Vagina (tissue), 2 donors: ENCODE measurements at regions not wholly inside any gene's neighbourhood (a gene's known extent, or its start where the extent isn't known, plus 50 kb on each side); places are given as distances from the start of the nearest gene placed in this dataset.

Experiments
- DNase-seq, 2 donors: peaks; one replicate each; pipeline ENCODE4 v3.0.0-alpha.2; 2017; ENCODE audit errors: extremely low spot score in 2 of 2
- H3K27ac ChIP-seq: fragments of 200-600 bp; sonication (generic); one replicate; pipeline ENCODE4 v1.5.1; 2019
- H3K27me3 ChIP-seq: fragments of 200-600 bp; sonication (generic); one replicate; pipeline ENCODE4 v1.5.1; 2019
- H3K36me3 ChIP-seq, 2 donors: fragments of 200-600 bp; sonication (generic); one replicate each; pipeline ENCODE4 v1.5.1; 2017 to 2019
- H3K4me1 ChIP-seq: fragments of 200-600 bp; sonication (generic); one replicate; pipeline ENCODE4 v1.5.1; 2019
- H3K4me3 ChIP-seq, 2 donors: fragments of 200-600 bp; sonication (generic); 1 replicate in 1 of 2; 2 replicates in 1 of 2; pipeline ENCODE4 v1.5.1; 2016 to 2019
- H3K9me3 ChIP-seq: fragments of 200-600 bp; sonication (generic); one replicate; pipeline ENCODE4 v1.5.1; 2019
- POLR2A ChIP-seq, 2 donors: fragments of 450-650 bp; IDR thresholded peaks; one replicate each; pipeline ENCODE4 v1.6.1; 2017; ENCODE audit warnings: antibody characterized with exemption in 2 of 2, mild to moderate bottlenecking in 2 of 2, moderate library complexity in 2 of 2
- POLR2AphosphoS5 ChIP-seq, 2 donors: sonication (generic); formaldehyde crosslinking; IDR thresholded peaks; one replicate each; pipeline ENCODE4 v1.9.0; 2017; ENCODE audit warnings: antibody characterized with exemption in 2 of 2, mild to moderate bottlenecking in 2 of 2, low read depth in 1 of 2; ENCODE audit not compliant: insufficient read depth in 1 of 2
- intact Hi-C: fragments of 100-400 bp; cut with DNase I; formaldehyde crosslinking; loops from one replicate; pipeline ENCODE4 v1.15.1; 2023
- TF ChIP-seq, protein P1 (sequence below), 3 experiments: fragments of 450-650 bp in 2 of 3; fragments of 200-600 bp in 1 of 3; sonication (generic) in 1 of 3; IDR thresholded peaks; one replicate each; pipeline ENCODE4 v1.5.1; 2017 to 2019; ENCODE audit warnings: antibody characterized with exemption in 3 of 3, mild to moderate bottlenecking in 2 of 3, moderate library complexity in 2 of 3

- Histone ChIP-seq H3K27me3 (no peaks in the 10 kb centered on the region), H3K9me3 (no peaks in the 10 kb centered on the region), H3K27ac (no peak overlapping the region), H3K36me3 (no peaks in the 10 kb centered on the region), H3K4me1 (no peaks in the 10 kb centered on the region), H3K4me3 (no peak overlapping the region)
- DNase-seq = no peak
- intact Hi-C loops = no loop called here
- TF ChIP-seq POLR2AphosphoS5 (IDR thresholded peaks at IDR 0.05; ENCODE audit: insufficient read depth in 1 of 2, low read depth in 1 of 2) = no peak
- no peak for TF ChIP-seq POLR2A (IDR thresholded peaks at IDR 0.05)
- TF ChIP-seq, protein P1, sequence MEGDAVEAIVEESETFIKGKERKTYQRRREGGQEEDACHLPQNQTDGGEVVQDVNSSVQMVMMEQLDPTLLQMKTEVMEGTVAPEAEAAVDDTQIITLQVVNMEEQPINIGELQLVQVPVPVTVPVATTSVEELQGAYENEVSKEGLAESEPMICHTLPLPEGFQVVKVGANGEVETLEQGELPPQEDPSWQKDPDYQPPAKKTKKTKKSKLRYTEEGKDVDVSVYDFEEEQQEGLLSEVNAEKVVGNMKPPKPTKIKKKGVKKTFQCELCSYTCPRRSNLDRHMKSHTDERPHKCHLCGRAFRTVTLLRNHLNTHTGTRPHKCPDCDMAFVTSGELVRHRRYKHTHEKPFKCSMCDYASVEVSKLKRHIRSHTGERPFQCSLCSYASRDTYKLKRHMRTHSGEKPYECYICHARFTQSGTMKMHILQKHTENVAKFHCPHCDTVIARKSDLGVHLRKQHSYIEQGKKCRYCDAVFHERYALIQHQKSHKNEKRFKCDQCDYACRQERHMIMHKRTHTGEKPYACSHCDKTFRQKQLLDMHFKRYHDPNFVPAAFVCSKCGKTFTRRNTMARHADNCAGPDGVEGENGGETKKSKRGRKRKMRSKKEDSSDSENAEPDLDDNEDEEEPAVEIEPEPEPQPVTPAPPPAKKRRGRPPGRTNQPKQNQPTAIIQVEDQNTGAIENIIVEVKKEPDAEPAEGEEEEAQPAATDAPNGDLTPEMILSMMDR (IDR thresholded peaks at IDR 0.05) = no peak
Observed at GRCh38 chr2:56444339-56444738, 260.5 kb downstream of the CCDC85A start.

DNA sequence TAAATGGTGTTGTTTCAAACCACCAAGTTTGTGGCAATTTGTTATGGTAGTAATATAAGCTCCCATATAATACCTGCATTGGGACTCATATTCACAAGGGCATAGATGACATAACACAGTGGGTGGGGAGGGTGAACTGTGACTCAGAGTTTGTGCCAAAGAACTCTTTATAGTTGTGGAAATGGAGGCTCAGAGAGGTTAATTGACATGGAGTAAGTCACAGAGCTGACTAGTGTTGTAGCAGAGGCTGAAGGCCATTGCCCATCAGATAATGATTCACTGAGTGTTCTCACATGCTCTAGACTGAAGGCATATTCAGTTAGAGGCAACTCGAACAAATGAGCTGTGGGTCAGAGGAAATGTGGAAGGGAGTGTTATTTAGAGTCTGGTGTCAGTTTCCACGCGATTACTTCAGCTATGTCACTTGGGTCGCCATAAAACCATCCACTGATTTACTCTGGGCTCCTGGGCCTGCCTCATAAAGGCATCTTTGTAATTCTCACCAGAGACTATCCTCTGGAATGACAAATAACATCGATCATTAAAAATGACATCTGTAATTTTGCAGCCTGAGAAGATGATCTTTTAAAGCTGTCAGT, 264.7 kb downstream of the CCDC85A start:
- no peaks in the 10 kb centered on the region for H3K9me3 ChIP-seq
- H3K27ac ChIP-seq = no peak overlapping the region
- H3K27me3 ChIP-seq = no peaks in the 10 kb centered on the region
- intact Hi-C loops = no loop called here
- TF ChIP-seq, protein P1 (IDR thresholded peaks at IDR 0.05) = no peak
- TF ChIP-seq POLR2AphosphoS5 (IDR thresholded peaks at IDR 0.05; ENCODE audit: insufficient read depth in 1 of 2, low read depth in 1 of 2) (no peak), POLR2A (IDR thresholded peaks at IDR 0.05) (no peak)
- H3K4me1 ChIP-seq = no peaks in the 10 kb centered on the region
- no peak for DNase-seq
- no peaks in the 10 kb centered on the region for H3K36me3 ChIP-seq
- no peak overlapping the region for H3K4me3 ChIP-seq

- no peak for DNase-seq
- Histone ChIP-seq H3K27me3 (no peaks in the 10 kb centered on the region), H3K4me3 (no peak overlapping the region), H3K36me3 (no peaks in the 10 kb centered on the region), H3K27ac (no peak overlapping the region), H3K9me3 (no peaks in the 10 kb centered on the region), H3K4me1 (no peaks in the 10 kb centered on the region)
- intact Hi-C loops = no loop called here
- TF ChIP-seq, protein P1 (IDR thresholded peaks at IDR 0.05) = no peak
- peak in 1 of 2 donors; percentile 17 for TF ChIP-seq POLR2AphosphoS5 (IDR thresholded peaks at IDR 0.05; ENCODE audit: insufficient read depth in 1 of 2, low read depth in 1 of 2)
- no peak for TF ChIP-seq POLR2A (IDR thresholded peaks at IDR 0.05)
Observed at GRCh38 chr2:56449002-56449431, 265.2 kb downstream of the CCDC85A start.

DNA sequence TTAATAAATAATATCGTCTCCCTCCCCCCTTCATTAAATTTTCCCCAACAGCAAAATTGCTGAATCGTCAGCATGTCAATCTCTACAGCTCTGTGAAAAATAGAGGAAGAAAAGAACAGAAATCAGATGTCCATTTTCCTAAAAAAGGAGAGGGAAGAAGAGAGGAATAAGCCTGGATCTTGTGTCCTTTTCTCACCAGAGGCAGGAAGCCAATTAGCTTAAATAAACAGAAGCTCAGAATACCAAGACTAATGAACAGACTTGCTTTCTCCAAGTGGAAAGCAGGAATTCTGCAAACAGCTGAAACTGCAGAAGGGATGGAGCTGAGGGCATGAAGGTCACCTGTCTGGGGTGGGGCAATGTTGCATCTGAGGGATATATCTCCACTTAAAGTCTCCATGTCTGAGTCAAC, 265.7 kb downstream of the CCDC85A start:
- Histone ChIP-seq H3K27me3 (no peaks in the 10 kb centered on the region), H3K4me1 (no peaks in the 10 kb centered on the region), H3K4me3 (no peak overlapping the region), H3K36me3 (no peaks in the 10 kb centered on the region), H3K9me3 (no peaks in the 10 kb centered on the region), H3K27ac (no peak overlapping the region)
- intact Hi-C loops = no loop called here
- no peak for DNase-seq
- TF ChIP-seq POLR2A (IDR thresholded peaks at IDR 0.05) = no peak
- TF ChIP-seq POLR2AphosphoS5 (IDR thresholded peaks at IDR 0.05; ENCODE audit: insufficient read depth in 1 of 2, low read depth in 1 of 2) = no peak
- TF ChIP-seq, protein P1 (IDR thresholded peaks at IDR 0.05) = no peak

DNA sequence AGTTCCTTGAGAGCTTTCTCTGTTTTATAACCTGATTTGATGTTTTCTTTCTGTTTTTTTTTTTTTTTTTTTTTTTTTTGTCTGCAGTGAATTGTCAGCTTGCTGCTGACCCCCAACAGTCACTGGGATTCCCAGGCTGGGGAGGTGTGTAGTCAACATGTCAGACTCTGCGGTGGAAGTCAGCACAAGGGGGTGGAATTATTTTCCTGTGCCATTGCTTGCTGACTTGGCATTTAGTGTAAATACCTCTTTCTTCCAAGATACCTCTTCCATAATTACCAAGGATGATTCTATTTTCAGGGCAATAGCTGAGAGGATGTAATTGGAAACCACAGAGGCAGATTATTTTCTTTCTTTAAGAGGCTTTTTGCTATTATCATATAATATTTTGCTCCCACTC, 266.3 kb downstream of the CCDC85A start:
- no peaks in the 10 kb centered on the region for H3K4me1 ChIP-seq
- intact Hi-C loops = no loop called here
- DNase-seq = no peak
- no peak overlapping the region for H3K4me3 ChIP-seq
- H3K27me3 ChIP-seq = no peaks in the 10 kb centered on the region
- TF ChIP-seq POLR2AphosphoS5 (IDR thresholded peaks at IDR 0.05; ENCODE audit: insufficient read depth in 1 of 2, low read depth in 1 of 2) (no peak), POLR2A (IDR thresholded peaks at IDR 0.05) (no peak)
- TF ChIP-seq, protein P1 (IDR thresholded peaks at IDR 0.05) = no peak
- no peak overlapping the region for H3K27ac ChIP-seq
- no peaks in the 10 kb centered on the region for H3K9me3 ChIP-seq
- no peaks in the 10 kb centered on the region for H3K36me3 ChIP-seq
